GM12864 (cell line): ENCODE measurements at regions not wholly inside any gene's neighbourhood (a gene's known extent, or its start where the extent isn't known, plus 50 kb on each side); places are given as distances from the start of the nearest gene placed in this dataset.

ENCODE experiments used
- DNase-seq: peaks from one replicate; pipeline ENCODE4 v3.0.0-alpha.2; 2011; ENCODE audit warnings: low read depth
- H3K4me3 ChIP-seq: 2 replicates; pipeline ENCODE4 v1.5.1; 2011; ENCODE audit warnings: mild to moderate bottlenecking, low read depth, low read length, control low read depth
- TF ChIP-seq, protein P1 (sequence below): IDR thresholded peaks from 2 replicates; pipeline ENCODE4 v1.5.1; 2011; ENCODE audit warnings: low read depth, mild to moderate bottlenecking, moderate library complexity, low read length, control low read depth, inconsistent platforms; ENCODE audit errors: missing control alignments

DNA sequence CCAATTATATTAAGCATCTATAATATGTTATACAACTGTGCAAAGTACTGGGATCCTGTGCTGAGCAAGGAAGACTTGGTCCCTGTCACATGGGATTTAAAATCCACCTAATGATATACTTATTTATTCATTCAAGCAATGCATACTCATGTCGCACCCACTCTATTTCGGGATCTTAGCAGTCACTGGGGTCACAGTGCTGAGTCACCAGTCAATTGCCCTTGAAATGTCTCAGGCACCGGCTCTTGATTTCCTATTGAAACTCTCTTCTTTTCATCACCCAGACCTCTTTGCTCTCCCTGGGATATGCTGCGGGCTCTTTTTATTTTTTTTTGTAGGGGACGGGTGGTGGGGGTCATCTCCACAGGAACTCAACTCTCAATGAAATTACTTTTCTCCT lies 194.5 kb upstream of the GAP43 start:
- TF ChIP-seq, protein P1, sequence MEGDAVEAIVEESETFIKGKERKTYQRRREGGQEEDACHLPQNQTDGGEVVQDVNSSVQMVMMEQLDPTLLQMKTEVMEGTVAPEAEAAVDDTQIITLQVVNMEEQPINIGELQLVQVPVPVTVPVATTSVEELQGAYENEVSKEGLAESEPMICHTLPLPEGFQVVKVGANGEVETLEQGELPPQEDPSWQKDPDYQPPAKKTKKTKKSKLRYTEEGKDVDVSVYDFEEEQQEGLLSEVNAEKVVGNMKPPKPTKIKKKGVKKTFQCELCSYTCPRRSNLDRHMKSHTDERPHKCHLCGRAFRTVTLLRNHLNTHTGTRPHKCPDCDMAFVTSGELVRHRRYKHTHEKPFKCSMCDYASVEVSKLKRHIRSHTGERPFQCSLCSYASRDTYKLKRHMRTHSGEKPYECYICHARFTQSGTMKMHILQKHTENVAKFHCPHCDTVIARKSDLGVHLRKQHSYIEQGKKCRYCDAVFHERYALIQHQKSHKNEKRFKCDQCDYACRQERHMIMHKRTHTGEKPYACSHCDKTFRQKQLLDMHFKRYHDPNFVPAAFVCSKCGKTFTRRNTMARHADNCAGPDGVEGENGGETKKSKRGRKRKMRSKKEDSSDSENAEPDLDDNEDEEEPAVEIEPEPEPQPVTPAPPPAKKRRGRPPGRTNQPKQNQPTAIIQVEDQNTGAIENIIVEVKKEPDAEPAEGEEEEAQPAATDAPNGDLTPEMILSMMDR, result no peak
- H3K4me3 ChIP-seq, result no peak overlapping the region
- DNase-seq, result no peak

DNA sequence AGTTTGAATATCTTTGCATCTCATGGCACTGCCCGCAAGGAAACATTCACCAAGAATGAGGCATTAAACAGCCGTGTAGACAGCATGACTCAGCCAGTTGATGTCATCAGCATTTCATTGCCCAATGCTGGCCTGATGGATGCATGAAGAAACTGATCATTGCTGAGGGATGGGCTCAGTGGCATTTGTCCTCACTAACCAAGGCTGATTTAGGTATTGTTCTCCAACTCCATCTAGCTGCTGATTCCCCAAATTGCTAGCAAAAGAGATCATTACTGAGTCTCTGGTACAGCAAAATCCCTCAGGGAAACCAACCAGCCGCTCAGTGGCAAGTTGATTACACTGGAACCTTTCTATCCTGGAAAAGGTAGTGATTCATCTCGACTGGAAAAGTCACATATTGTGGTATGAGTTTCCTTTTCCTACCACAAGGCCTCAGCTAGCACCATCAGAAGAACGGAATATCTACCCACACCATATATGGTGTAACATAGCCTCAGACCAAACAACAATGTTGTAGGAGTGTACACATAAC lies 186.5 kb upstream of the GAP43 start:
- no peak for DNase-seq
- TF ChIP-seq, protein P1, result no peak
- H3K4me3 ChIP-seq, result no peak overlapping the region

DNA sequence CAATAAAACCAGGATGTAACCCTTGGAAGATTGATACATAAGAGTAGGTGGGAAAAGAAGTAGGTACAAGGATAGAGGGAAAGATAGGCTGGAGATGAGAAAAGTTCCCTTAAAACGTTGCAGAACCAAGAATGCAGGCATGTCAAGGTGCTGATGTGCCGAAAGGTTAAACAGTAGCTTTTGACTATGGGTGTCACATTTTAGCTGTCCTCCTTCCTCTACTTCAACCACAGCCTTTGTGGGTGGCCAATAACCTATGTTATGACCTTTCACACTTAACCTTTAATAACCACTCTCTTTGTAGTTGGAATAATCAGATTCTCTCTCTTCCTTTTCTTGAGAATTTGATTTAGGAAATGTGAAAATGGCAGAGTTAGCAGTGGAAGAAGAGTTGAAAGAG lies 184.5 kb upstream of the GAP43 start:
- TF ChIP-seq, protein P1, result no peak
- no peak overlapping the region for H3K4me3 ChIP-seq

DNA sequence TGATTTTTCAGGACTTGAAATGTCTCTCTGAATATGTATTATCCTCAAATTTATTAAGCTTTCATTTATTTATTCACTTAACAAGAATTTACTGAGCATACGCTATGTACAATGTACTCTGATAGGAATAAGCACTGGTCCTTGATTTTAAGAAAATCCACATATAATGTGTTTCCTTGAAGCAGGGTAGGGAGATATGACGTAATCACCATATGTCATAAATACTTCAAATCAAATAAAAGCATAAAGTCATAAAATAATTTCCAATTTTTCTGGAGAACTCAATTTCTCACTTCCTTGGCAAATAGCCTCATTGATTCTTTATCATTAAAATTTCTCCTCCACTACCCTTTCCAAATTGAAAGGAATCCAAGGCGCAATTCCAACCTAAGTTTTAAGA lies 177.8 kb upstream of the GAP43 start:
- TF ChIP-seq, protein P1, result no peak
- no peak overlapping the region for H3K4me3 ChIP-seq

More for the DNA sequence above, 184.5 kb upstream of the GAP43 start:
- no peak for DNase-seq

DNA sequence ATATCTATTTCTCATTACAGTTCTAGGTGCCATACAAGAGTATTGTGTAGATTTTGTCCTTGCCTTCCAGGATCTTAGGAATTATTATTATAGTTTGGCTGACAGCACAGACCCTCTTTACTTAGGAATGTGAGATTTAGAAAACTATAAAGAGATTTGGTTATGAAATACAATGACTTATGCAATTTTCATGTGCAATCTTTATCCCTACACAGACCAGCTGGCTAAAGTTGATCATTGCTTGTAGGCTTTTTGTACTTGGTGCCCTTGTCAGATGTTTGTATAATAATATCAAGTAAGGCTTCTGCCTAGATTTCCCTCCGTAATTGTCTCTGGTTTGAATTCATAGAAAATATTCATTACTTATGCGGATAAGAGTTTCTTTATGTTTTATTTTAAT lies 174.5 kb upstream of the GAP43 start:
- no peak for DNase-seq
- TF ChIP-seq, protein P1, result no peak
- no peak overlapping the region for H3K4me3 ChIP-seq

More for the DNA sequence above, 177.8 kb upstream of the GAP43 start:
- DNase-seq, result no peak

DNA sequence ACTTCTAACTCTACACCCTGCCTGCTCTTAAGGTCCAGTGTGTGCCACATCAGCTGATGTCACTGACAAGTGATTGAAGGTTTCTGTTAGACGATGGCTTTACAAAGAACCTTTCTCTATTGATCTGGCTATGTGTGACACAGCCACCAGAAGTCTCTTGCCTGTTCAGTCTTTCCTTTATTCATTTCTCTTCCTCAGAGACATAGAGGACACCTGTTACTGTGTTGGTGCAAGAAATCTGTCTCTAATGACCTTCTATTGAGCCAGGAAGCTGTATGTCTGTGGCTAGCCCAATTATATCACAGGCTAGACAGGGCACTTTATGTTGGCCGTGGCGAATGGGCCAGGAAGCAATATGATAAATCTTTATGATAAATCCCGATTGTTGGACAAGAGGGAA lies 173.3 kb upstream of the GAP43 start:
- no peak for DNase-seq
- H3K4me3 ChIP-seq, result no peak overlapping the region
- TF ChIP-seq, protein P1, result no peak

DNA sequence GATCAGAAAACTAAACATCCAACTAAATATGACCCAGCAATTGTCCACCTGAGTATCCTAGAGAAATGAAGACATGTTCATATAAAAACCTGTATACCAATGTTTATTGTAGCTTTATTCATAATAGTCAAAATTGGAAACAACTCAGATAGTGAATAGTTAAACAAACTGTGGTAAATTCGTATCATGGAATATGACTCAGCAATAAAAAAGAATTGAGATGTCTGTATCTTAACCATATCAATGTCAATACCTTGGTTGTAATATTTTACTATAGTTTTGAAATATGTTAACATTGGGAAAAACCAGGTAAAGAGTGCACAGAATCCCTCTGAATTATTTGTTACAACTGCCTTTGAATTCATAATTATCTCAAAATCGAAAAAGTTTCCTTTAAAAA lies 159.3 kb upstream of the GAP43 start:
- no peak overlapping the region for H3K4me3 ChIP-seq
- no peak for DNase-seq

More for the DNA sequence above, 159.3 kb upstream of the GAP43 start:
- TF ChIP-seq, protein P1, result no peak
